ENCODE measurements at regions not wholly inside any gene's neighbourhood (a gene's known extent, or its start where the extent isn't known, plus 50 kb on each side); places are given as distances from the start of the nearest gene placed in this dataset.

DNA sequence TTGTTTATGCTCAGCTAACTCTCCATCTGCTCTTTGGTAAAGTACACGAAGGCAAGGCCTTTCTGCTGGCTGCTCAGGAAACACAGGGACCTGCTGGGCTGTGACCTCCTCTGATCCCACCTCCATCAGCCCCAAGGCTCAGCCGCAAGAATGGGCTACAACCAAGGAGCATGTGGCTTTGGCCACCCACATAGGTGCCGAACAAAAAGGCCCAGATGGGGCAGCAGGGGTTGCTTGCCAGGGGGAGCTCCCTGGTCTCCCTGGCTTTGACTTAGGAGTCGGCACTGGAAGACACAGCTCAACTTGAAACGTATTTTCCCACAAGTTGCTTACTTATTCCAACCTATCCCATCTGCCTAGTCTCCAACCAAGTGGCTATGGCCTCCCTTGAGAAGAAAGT lies 461.1 kb downstream of the ICE1 start:
- peak; percentile 89 for DNase-seq (ENCODE audit: extremely low spot score)
- H3K36me3 ChIP-seq, result no peaks in the 10 kb centered on the region
- WGBS, result 81% methylated on average over 5 of the region's 5 CpGs
- no peak overlapping the region for H3K4me3 ChIP-seq
- H3K9me3 ChIP-seq, result no peaks in the 10 kb centered on the region
- TF ChIP-seq POLR2AphosphoS5 (IDR thresholded peaks at IDR 0.05) (no peak), EP300 (IDR thresholded peaks at IDR 0.05) (no peak), POLR2A (IDR thresholded peaks at IDR 0.05; ENCODE audit: low read depth) (no peak)
- TF ChIP-seq, protein P1, sequence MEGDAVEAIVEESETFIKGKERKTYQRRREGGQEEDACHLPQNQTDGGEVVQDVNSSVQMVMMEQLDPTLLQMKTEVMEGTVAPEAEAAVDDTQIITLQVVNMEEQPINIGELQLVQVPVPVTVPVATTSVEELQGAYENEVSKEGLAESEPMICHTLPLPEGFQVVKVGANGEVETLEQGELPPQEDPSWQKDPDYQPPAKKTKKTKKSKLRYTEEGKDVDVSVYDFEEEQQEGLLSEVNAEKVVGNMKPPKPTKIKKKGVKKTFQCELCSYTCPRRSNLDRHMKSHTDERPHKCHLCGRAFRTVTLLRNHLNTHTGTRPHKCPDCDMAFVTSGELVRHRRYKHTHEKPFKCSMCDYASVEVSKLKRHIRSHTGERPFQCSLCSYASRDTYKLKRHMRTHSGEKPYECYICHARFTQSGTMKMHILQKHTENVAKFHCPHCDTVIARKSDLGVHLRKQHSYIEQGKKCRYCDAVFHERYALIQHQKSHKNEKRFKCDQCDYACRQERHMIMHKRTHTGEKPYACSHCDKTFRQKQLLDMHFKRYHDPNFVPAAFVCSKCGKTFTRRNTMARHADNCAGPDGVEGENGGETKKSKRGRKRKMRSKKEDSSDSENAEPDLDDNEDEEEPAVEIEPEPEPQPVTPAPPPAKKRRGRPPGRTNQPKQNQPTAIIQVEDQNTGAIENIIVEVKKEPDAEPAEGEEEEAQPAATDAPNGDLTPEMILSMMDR (IDR thresholded peaks at IDR 0.05), result no peak
- H3K27ac ChIP-seq (replicated peaks in 1 of 4), result no peak overlapping the region
- intact Hi-C loops (cut with DNase I), result no loop called here
- peaks cover 0 to 27% (median 4%) of the 10 kb centered on the region in 4 donors for H3K27me3 ChIP-seq
- peaks cover 0 to 6% (median 2%) of the 10 kb centered on the region in 4 donors for H3K4me1 ChIP-seq

DNA sequence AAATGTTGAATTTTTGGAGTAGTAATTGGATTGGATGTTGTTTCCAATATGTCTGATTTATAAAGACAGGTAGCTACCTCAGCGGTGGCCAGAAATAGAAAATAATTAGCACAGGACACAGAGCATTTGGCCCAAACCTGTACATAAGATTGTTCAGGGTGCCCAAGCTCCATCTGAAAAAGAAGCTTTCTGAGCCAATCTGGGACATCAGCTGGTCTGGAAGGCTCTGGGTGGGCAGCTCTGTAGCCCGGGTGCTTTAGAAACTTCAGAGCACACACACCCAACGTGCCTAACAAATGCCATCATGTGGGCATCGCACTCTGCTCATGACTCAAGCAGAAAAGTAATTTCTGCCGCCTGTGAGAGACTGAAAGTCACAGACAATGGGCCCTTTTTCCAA lies 460.7 kb downstream of the ICE1 start:
- Histone ChIP-seq H3K36me3 (no peaks in the 10 kb centered on the region), H3K4me1 (peaks cover 0 to 6% (median 2%) of the 10 kb centered on the region in 4 donors), H3K9me3 (no peaks in the 10 kb centered on the region), H3K27me3 (peaks cover 0 to 27% (median 4%) of the 10 kb centered on the region in 4 donors), H3K4me3 (no peak overlapping the region), H3K27ac (replicated peaks in 1 of 4) (no peak overlapping the region)
- TF ChIP-seq EP300 (IDR thresholded peaks at IDR 0.05), result no peak
- TF ChIP-seq, protein P1 (IDR thresholded peaks at IDR 0.05), result no peak
- no peak for TF ChIP-seq POLR2A (IDR thresholded peaks at IDR 0.05; ENCODE audit: low read depth)
- TF ChIP-seq POLR2AphosphoS5 (IDR thresholded peaks at IDR 0.05), result no peak
- DNase-seq (ENCODE audit: extremely low spot score), result peak; percentile 75
- WGBS, result 94% methylated on average over 4 of the region's 5 CpGs
- intact Hi-C loops (cut with DNase I), result no loop called here

DNA sequence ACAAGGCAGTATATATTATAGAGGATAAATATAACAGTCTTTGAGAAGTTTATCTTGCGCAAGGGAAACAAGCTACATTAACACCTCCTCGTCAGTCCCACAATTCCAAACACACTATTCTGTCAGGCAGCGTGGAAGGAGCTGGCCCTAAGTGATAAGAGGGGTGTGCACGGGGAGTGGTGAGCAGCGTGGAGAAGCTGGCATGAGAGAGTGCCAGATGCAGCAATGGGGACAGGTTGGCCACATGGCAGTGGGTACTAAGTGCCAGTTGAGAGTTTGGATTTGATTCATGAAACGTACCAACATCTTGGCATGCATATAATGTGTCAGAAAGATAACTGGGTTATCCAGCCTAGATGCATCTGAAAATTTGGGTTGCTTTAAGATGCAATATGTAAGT lies 460.2 kb downstream of the ICE1 start:
- Histone ChIP-seq H3K9me3 (no peaks in the 10 kb centered on the region), H3K4me3 (no peak overlapping the region), H3K4me1 (peaks cover 0 to 6% (median 2%) of the 10 kb centered on the region in 4 donors), H3K36me3 (no peaks in the 10 kb centered on the region), H3K27me3 (peaks cover 0 to 27% (median 4%) of the 10 kb centered on the region in 4 donors), H3K27ac (replicated peaks in 1 of 4) (no peak overlapping the region)
- WGBS, result 74% methylated on average over 6 of the region's 6 CpGs
- TF ChIP-seq POLR2AphosphoS5 (IDR thresholded peaks at IDR 0.05), result no peak
- intact Hi-C loops (cut with DNase I), result no loop called here
- peak; percentile 89 for DNase-seq (ENCODE audit: extremely low spot score)

DNA sequence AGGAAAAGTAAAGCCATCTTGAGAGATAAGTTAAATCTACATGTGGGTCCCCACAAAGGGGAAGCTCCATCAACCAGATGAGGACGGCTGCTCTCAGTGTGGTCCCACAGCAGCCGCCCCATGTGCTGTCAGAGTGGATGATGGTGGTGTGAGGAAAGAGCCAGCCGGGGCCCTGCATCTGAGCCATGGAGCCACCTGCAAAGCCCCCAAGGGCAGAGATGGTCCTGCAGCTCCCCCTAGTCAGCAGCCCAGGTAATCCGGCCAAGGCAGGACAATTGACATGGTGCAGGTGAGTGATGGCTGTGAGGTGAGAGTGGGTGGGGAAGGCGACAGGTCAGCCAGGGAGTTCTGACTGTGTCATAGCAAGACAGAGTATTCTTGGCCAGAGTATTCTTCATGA lies 458.8 kb downstream of the ICE1 start:
- Histone ChIP-seq H3K27me3 (peaks cover 0 to 16% (median 0%) of the 10 kb centered on the region in 4 donors), H3K36me3 (no peaks in the 10 kb centered on the region), H3K4me3 (no peak overlapping the region), H3K9me3 (no peaks in the 10 kb centered on the region), H3K4me1 (no peaks in the 10 kb centered on the region), H3K27ac (replicated peaks in 1 of 4) (no peak overlapping the region)
- TF ChIP-seq EP300 (IDR thresholded peaks at IDR 0.05) (no peak), POLR2A (IDR thresholded peaks at IDR 0.05; ENCODE audit: low read depth) (no peak), POLR2AphosphoS5 (IDR thresholded peaks at IDR 0.05) (no peak)
- TF ChIP-seq, protein P1 (IDR thresholded peaks at IDR 0.05), result no peak
- intact Hi-C loops (cut with DNase I), result no loop called here
- WGBS, result 56% methylated on average over 5 of the region's 5 CpGs
- DNase-seq (ENCODE audit: extremely low spot score), result peak; percentile 86

DNA sequence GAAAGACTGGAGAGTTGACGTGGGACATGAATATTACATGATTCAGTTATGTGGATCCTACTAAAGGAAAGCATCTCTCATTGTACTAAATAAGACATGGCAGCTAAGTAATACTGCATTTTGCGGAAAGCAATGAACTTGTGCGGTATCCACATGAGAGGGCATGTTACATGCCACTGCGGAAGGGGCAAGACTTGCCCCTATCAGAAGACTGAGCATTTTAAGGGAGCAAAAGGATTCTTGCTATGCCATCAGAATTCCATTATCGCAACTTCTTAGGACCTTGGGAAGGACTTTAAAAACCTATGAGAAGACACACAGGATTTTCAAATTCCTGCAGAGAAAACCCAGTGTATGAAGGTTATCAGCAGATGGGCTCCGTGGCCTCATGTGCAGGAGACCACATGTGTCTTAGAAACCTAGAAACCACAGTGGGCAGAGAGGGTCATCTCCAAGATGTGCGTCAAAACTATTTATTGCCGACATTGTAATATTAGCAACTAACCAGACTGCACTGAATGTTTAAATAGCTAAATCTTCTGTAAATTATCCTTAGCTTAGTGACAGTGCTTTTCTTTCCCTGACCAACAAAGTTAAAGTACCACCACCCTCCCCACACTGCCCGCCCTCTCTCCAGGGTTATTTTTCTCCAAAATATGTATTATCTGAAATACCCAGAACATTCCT lies 457.7 kb downstream of the ICE1 start:
- H3K27me3 ChIP-seq, result peaks cover 0 to 6% (median 0%) of the 10 kb centered on the region in 4 donors
- no peak overlapping the region for H3K27ac ChIP-seq (replicated peaks in 1 of 4)
- no peaks in the 10 kb centered on the region for H3K4me1 ChIP-seq
- no peak for DNase-seq (ENCODE audit: extremely low spot score)
- TF ChIP-seq, protein P1 (IDR thresholded peaks at IDR 0.05), result no peak
- TF ChIP-seq POLR2A (IDR thresholded peaks at IDR 0.05; ENCODE audit: low read depth), result no peak
- no peak for TF ChIP-seq EP300 (IDR thresholded peaks at IDR 0.05)
- TF ChIP-seq POLR2AphosphoS5 (IDR thresholded peaks at IDR 0.05), result no peak
- intact Hi-C loops (cut with DNase I), result no loop called here
- no peaks in the 10 kb centered on the region for H3K36me3 ChIP-seq
- H3K4me3 ChIP-seq, result no peak overlapping the region
- H3K9me3 ChIP-seq, result no peaks in the 10 kb centered on the region
- WGBS, result 88% methylated on average over 9 of the region's 9 CpGs
